ENCODE measurements at regions not wholly inside any gene's neighbourhood (a gene's known extent, or its start where the extent isn't known, plus 50 kb on each side); places are given as distances from the start of the nearest gene placed in this dataset.

DNA sequence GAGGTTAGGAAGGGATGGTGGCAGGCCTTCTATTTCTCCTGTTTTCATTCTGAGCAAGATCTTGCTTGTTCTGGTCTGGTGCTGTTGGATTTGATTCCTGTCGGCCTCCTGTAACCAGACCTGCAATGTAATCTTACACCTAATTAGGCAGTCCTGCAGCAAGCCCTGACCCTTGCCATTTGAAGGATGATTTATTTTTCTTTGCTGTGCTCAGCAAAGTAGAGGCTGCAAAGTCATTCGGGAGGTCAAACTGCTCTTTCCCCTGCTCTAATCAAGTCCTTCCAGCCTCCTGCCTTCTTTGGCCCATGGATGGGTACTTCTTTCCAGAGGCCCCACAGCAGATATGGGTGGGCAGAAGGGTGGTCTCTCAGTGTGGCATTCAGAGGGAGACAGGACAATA lies 417.7 kb upstream of the USP24 start:
- DNase-seq: no peak

DNA sequence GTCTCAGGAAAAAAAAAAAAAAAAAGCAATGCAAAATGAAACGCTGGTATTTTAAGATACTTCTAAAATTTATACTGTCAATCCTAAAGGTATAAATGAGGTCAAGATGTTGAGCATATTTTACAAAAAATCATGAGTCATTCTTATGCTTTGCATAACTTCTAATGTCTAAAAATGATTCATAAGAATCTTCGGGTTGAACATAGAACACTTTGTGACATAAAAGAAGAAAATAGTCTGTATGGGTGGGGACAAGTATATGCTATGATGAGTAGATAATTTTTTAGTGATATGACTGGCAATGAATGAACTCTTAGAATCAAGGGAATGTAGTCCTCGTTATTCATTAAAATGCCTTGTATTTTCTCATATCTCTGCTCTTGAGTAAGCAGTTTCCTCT lies 416.9 kb upstream of the USP24 start:
- no peak for DNase-seq

DNA sequence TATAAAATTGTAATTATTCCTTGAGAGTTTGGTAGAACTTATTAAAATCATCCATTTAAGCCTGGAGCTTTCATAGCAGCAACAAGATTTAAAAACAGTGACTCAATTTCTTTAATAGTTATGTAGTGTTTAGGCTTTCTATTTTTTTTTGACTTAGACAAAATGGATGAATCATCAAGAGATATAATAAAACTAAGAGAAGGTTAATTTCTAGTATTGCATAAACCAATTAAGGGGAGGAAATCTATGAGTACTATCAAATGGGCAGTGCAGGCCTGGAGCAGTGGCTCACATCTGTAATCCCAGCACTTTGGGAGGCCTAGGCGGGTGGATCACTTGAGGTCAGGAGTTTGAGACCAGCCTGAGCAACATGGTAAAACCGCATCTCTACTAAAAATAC lies 416.3 kb upstream of the USP24 start:
- no peak for DNase-seq

DNA sequence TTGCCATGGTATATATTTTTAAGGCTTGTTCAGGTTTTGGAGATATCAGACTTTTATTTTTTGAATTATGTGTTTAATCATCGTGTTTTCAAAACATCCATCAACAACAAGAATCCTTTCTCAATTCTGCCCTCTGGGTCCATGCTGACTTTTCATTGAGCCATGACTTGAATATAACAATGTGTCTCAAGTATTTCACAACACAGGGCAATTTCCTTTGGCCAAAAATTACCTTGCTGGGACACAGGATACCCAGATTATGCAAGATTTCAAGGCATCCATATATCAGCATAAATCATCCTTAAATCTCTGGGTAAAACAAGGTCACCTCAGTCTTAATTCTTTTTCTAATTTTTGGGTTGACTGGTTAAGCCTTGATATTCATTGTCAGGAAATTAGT lies 411.2 kb upstream of the USP24 start:
- DNase-seq: no peak

DNA sequence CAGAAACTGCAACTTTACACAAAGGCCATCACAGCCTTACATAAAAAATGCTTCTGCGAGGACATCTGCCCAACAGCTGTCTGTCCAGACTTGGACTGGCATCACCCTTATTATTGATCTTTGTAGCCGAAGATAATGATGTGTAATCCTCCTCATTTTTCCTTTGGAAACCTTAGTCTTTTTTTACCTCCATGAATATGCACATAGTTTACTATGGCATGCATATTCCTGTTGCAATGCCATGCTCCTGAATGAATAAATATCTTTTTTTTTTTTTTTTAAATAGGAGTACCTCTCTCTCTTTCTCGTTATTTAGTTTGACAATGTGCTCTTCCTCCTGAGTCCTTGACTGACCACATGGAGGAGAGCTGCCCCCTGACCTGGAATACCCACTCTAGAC lies 409.6 kb upstream of the USP24 start:
- DNase-seq: no peak

DNA sequence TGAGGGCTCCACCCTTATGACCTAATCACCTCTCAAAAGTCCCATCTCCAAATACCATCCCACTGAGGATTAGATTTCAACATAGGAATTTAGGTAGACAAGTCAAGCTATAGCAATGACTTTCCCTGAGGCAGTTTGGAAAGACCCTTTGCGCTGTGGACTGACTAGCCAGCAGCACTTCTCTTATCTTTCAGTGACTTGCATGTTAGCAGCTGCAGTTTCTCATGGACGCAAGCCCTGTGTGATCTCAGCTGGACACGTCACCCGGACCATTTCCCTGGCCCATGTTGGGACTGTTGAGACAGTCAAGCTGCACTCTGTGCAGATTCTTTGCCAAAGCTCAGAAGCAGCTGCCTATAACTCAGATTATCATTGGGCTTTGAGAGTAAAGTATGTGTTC lies 408.1 kb upstream of the USP24 start:
- DNase-seq: no peak

DNA sequence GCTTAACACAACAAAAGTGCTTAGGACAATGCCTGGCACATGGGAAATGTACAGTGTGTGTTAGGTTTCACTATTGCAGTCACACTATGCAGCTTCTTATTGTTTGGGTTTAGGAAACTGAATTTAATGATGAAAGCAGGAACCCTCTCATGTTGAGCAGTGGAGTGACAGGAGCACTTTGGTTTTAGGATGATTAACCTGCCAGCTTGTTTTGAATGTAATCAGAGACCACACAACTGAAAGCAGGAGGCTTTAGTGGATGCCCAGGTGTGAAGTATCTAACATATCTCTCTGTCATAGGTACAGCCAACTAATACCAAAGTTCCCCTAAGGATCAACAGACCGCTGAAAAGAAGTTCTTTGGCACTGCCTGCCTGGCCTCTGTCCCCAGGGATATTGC lies 406.9 kb upstream of the USP24 start:
- DNase-seq: no peak

DNA sequence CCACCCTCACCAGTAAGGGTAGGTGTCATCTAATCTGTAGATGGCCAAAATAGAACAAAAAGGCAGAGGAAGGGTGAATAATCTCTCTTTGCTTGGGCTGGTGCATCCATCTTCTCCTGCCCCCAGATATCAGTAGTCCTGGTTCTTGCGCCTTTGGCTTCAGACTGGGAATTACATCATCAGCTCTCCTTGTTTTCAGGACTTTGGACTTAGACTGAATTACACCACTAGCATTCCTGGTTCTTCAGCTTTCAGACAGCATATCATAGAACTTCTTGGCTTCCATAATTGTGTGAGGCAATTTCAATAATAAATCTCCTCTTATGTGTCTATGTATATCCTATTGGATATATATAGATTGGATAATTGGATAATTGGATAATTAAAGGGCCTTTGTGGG lies 403.0 kb upstream of the USP24 start:
- no peak for DNase-seq

DNA sequence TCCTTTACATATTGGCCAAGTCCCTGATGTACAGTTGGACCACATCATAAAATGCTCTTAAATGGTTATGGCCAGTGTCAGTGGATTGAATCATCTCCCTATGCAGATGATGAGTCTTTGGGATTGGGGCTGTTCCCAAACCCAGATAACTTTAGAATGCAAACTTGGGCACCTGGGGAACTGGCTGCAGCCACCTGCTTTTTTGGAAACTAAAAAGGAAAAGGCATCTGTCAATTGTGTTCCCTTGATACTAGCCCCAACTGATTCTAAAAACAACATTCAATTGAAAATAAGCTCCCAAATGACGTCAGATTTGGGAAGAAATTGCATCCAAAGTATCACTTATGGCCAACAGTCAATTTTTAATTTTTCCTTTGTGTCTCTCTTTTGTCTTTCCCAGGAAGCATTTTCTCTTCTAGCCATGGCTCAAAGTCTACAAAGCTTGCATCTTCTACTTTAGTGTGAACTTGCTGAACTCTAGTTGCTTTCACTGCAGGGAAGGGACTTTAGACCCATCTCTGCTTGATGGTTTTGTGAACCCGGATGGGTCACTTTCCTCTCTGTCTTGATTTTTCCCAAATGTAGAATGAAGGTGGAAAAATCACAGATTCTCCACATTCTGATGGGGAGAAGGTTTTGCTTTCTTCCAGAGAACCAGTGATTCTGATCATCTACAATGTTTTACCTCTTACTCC lies 402.3 kb upstream of the USP24 start:
- DNase-seq: no peak

DNA sequence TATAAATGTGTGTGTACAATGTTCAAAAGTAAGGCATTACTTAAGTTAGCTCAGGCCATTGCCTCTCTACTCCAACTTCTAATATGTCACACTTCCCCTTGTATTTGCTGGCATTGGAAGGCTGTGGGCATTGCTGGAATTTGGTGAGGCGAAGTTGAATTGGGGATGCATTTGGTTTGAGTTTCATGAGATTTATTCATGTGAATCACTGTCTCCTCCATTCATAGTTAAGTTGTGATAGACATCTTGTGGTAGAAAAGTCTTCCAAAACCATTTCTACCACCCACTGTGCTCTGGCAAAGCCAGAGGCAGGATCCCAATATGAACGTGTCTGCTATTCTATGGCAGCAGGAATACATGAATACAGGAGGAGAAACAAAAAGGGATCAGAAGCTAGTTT lies 397.8 kb upstream of the USP24 start:
- DNase-seq: no peak

DNA sequence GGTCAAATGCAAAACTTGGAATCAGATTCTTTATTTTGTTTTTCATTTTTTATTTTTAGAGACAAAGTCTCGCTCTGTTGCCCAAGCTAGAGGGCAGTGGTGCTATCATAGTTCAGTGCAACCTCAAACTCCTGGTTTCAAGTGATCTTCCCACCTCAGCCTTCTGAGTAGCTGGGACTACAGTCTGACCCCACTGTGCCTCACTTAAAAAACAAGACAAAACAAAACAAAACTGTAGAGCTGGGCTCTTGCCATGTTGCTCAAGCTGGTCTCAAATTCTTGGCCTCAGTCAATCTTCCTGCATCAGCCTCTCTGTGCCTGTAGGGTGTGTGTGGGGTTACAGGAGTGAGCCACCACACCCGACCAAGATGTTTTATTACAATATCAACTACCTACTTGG lies 396.0 kb upstream of the USP24 start:
- no peak for DNase-seq

DNA sequence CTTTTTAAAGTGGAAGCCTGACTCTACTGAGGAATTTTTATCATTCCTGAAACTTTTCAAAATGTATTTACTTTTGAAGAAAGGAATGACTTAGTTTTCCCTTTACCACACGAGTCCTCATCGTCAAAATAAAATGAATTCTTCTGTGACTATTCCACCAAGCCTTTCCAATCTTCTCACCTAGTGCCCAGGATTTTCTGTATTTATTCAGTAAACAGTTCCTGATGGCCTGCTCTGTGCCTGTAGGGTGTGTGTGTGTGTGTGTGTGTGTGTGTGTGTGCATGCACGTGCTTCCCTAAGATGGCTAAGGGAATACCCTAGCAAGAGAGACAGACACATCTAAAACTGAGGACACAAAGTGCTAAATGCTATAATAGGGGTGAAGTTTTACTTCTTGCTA lies 395.0 kb upstream of the USP24 start:
- no peak for DNase-seq

DNA sequence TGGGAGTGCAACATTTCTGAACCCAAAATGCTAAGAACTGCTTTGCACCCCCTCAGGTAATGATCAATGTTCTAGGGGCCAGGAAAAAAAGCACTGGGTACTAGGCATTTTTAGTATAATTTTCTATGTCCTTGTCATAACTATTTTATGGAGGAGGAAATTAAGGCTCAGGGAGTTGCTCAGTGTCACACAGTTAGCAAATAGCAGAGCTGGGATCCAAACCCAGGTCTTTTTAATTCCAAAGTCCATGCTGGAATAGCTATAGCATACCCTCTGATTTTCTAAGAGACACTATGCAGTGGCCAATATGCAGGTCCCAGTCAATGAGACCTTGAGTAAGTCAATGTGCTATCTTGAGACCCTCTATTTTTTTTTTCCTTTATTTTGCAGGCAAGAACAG lies 394.5 kb upstream of the USP24 start:
- no peak for DNase-seq

DNA sequence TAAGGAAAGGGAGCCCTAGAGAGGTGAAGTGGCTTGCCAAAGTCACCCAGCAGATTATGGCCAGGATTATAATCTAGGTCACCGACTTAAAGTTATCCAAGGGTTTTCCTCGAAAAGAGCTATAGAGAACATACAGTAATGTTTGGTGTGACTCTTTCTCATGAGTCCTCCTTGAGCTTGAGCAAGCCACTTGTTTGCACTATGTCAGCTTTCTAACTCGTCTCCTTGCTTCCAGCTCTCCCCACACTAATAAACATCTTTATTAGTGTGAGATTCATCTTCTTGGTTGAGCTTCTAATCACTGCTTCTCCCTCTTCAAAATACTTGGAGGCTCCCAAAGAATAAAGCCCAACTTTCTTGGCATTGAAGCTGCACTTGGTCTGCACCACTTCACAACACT lies 390.0 kb upstream of the USP24 start:
- no peak for DNase-seq

DNA sequence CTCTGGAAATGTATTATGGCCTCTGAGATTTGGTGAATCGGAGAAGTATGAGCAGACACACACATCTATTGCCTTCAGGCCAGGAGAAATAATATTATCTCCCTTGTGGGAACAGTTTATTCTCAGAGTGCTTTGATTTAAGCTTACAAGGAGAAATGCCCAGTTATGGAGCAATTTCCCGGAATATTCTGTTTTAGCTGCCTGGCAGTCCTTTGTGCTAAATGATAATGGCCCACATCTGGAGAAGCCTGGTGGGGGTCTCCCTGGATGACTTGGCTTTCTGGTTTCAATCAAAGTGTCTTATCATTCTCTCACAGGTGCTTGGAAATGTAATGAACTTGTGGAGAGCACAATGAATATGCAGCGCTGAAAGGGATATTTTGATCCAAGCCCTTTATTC lies 389.6 kb upstream of the USP24 start:
- DNase-seq: no peak

DNA sequence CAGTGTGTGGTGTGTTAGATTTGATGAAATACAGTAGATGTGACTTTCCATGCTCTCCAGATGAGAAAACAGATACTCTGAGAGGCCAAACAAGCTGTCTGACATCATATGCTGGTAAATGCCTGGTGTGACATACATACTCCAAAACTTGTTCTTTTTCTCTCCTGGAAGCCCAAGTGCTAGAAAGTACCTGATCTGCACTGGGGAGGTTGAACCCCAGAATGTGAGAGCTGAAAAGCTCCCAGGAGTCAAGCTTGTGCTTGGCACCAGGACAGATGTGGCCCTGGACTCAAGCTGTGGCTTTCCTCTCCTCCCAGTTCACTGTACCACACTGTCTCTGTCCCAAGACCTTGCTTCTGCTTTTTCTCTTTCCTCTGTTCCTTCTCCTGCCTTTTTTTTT lies 389.0 kb upstream of the USP24 start:
- no peak for DNase-seq

DNA sequence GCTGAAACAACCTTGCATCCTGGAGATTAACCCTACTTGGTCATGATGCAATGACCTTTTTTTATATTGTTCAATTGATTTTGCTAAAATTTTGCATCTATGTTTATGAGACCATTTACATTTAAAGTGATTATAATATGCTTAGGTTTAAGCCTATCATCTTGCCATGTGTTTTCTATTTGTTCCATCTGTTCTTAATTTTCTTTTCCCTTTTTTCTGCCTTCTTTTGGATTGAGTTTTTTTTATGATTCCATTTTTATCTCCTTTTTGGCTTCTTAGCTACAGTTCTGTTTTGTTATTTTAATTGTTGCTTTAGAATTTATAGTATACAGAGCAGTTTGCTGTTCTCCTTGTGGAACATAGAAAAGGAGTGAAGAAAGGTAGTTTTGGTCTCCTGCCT lies 385.1 kb upstream of the USP24 start:
- no peak for DNase-seq

DNA sequence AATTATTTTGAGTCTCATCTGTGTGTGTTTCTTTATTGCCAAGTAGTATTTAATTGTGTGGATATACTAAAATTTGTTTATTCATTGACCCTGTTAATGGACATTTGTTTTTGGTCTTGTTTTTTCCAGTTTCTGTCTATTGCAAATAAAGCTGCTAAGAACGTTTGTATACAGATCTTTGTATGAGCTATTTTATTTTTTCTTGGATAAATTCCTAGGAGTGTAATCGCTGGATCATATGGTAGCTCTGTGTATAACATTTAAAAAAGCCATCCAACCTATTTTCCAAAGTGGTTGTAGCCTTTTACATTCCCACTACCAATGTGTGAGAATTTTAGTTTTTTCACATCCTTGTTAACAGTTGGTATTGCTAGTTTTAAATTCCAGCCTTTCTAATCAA lies 382.7 kb upstream of the USP24 start:
- no peak for DNase-seq

DNA sequence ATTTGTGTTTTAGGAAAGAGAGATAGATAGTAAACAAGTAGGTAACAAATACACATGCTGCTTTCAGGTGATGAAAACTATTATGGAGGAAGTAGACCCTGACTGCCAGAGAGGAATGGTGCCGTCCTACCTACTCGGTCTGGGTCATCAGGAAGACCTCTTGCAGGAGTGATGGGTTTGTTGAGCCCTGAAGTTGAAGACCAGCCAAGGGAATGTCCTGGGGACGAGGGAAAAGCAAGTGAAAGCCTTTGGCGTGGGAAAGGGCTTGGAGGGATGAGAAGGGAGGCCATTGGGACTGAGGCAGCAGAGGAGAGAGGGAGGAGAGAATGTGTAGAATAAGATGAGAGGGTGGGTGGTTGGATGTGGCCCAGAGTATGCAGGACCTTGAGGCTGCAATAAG lies 379.5 kb upstream of the USP24 start:
- no peak for DNase-seq

DNA sequence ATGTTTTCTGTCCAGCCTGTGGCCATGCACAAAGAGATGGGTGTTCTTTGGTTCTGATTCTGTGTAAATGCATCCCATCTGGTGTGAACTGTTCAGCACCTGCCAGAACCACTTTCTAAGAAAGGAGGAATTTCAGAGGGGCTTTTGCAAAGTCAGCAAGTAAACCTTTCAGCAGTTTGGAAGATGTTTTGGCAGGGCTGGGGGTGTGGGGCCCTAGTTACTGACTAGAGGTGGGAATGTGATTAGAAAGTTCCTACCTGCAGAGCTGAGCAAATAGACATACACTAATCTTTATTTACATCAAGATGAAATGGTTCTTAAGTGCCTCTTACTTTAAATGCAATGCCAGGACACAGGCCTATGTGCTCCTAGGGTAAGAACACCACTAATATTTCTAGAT lies 378.1 kb upstream of the USP24 start:
- no peak for DNase-seq

DNA sequence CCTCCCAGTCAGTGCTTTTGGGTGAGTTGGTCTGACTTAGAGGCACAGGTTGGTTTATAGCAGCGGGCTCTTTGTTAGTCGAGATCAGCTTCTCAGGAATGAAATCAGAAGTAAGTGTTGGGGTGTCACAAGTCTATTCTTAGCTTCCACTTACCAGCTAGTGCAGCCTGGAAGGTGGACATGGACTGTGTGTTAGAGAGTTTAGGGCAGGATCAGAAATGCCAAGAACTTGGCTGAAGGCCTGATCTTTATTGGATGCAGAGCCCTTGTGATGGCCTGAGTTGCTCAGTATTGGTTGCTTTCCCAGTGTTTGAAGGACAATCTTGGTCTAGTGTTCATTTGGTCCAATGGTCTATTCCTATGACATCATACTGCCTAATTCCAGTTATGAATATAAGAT lies 377.0 kb upstream of the USP24 start:
- no peak for DNase-seq

DNA sequence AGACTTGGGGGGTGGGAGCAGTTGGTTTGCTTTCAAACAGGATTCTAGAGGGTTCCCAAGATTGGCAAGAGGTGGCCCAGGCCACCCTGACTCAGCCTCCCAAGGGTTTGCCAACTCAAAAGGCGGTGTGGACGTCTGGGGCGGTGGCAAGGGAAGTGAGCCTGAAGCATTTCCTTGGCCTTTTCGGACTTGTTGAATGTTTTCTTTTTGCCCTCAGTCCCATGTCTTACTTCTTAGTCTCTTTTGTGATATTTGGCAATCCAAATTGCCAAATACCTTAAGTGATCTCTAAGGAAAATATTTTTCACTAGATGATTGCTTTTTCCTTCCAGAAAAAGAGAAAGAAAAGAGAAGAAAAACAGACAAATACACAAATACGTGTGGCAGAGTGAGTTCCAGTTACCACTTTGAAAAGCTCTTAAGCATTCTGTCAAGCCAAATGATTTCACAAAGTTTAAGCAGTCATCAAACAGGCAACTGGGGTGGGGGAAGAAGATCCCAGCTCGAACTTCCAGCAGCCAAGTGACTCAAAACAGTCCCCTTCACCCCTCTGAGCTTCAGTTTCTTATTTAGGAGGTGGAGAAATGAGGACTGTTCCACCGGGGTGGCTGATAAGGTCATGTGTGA lies 374.6 kb upstream of the USP24 start:
- DNase-seq: no peak

DNA sequence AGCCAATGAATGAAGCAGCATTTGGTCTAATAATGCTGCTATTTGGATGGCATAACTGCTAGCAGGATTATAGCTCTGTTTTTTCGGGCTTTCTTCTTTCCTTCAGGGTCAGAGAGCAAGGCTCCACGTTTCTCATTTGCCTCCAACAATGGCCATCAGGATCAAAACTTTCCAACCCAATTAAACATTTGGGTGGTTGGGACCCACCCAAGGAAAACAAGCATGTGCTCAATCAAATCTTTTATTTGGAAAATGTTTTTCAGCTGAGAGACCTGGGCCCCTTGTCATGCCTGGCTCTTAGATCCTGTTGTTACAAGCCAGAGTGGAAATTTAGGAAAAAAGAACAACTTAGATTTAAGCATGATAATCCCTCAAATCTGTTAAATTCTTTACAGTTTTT lies 373.1 kb upstream of the USP24 start:
- DNase-seq: no peak

DNA sequence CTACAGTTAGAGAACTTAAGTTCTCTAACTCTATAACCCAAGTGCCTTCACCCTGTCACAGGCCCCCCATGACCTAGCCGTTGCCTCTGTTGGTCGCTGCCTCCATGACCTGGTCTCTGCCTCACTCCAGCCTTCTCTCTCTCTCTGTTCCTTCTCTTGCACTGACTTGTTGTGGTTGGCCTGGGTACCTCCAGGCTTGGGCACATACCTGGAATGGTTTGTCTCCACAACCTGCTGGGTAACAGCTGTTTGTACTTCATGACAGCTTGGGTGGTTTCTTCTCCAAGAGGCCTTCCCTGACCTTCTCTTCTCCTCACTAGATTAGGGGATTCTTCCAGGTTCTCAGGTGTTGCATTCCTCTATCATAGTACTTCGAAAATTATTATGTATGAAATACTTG lies 371.6 kb upstream of the USP24 start:
- no peak for DNase-seq

DNA sequence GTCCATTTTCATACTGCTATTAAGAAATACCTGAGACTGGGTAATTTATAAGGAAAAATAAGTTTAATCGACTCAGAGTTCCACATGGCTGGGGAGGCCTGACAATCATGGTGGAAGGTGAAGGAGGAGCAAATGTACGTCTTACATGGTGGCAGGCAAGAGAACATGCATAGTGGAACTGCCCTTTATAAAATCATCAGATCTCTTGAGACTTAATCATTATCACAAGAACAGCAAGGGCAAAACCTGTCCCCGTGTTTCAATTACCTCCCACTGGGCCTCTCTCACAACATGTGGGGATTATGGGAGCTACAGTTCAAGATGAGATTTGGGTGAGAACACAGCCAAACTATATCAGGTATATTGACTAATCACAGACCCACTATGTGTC lies 370.2 kb upstream of the USP24 start:
- DNase-seq: no peak
